Brain microvascular endothelial cell (primary cell): ENCODE measurements at regions not wholly inside any gene's neighbourhood (a gene's known extent, or its start where the extent isn't known, plus 50 kb on each side); places are given as distances from the start of the nearest gene placed in this dataset.

ENCODE experiments used
- DNase-seq: peaks from one replicate; pipeline ENCODE4 v3.0.0-alpha.2; 2020
- H3K27ac ChIP-seq: fragments of 250-450 bp; sonication (Bioruptor Pico); 2 replicates; pipeline ENCODE4 v1.5.1; 2020; ENCODE audit warnings: mild to moderate bottlenecking, moderate library complexity
- H3K27me3 ChIP-seq: fragments of 250-450 bp; sonication (Bioruptor Pico); replicated peaks from 2 replicates; pipeline ENCODE4 v1.5.1; 2020; ENCODE audit warnings: mild to moderate bottlenecking
- H3K36me3 ChIP-seq: fragments of 250-450 bp; sonication (Bioruptor Pico); replicated peaks from 2 replicates; pipeline ENCODE4 v1.5.1; 2020; ENCODE audit warnings: mild to moderate bottlenecking
- H3K4me3 ChIP-seq: 2 replicates; pipeline ENCODE4 v1.5.1; 2011; ENCODE audit warnings: low read depth, mild to moderate bottlenecking, control low read depth, low read length, moderate library complexity
- CTCF ChIP-seq: IDR thresholded peaks from 2 replicates; pipeline ENCODE4 v1.5.1; 2011; ENCODE audit warnings: low read depth, mild to moderate bottlenecking, moderate library complexity, low read length, control low read depth, inconsistent platforms; ENCODE audit errors: missing control alignments
- in situ Hi-C: cut with HindIII; loops from 2 replicates; pipeline ENCODE4 v1.10.0; 2017; ENCODE audit warnings: low sequenced_read_pairs, low pct_ligation_motif_present

- no peak for TF ChIP-seq CTCF
- Histone ChIP-seq H3K4me3 (no peak overlapping the region), H3K36me3 (no peaks in the 10 kb centered on the region), H3K27me3 (no peaks in the 10 kb centered on the region), H3K27ac (no peak overlapping the region)
- DNase-seq = no peak
- in situ Hi-C loops = no loop called here
Measured at GRCh38 chr5:58069846-58070245, 390.0 kb downstream of the PLK2 start.

- no peak for TF ChIP-seq CTCF
- no peak overlapping the region for H3K4me3 ChIP-seq
- no peaks in the 10 kb centered on the region for H3K27me3 ChIP-seq
- no peaks in the 10 kb centered on the region for H3K36me3 ChIP-seq
- H3K27ac ChIP-seq = no peak overlapping the region
- in situ Hi-C loops = no loop called here
- DNase-seq = no peak
Measured at GRCh38 chr5:58069016-58069705, 390.7 kb downstream of the PLK2 start.

- no peak for DNase-seq
- in situ Hi-C loops = no loop called here
- no peak overlapping the region for H3K4me3 ChIP-seq
- H3K36me3 ChIP-seq = no peaks in the 10 kb centered on the region
- no peak for TF ChIP-seq CTCF
- H3K27me3 ChIP-seq = no peaks in the 10 kb centered on the region
- no peak overlapping the region for H3K27ac ChIP-seq
Measured at GRCh38 chr5:58066557-58066956, 393.3 kb downstream of the PLK2 start.

GRCh38 chr5:58066076-58066475 is 393.8 kb downstream of the PLK2 start:
- in situ Hi-C loops = no loop called here
- Histone ChIP-seq H3K27me3 (no peaks in the 10 kb centered on the region), H3K4me3 (no peak overlapping the region), H3K36me3 (no peaks in the 10 kb centered on the region), H3K27ac (no peak overlapping the region)
- DNase-seq = no peak
- TF ChIP-seq CTCF = no peak

GRCh38 chr5:58064801-58065200 is 395.1 kb downstream of the PLK2 start:
- in situ Hi-C loops = no loop called here
- H3K27me3 ChIP-seq = no peaks in the 10 kb centered on the region
- H3K4me3 ChIP-seq = no peak overlapping the region
- H3K36me3 ChIP-seq = no peaks in the 10 kb centered on the region
- H3K27ac ChIP-seq = no peak overlapping the region
- no peak for DNase-seq
- no peak for TF ChIP-seq CTCF

- peak; percentile 23 for DNase-seq
- H3K4me3 ChIP-seq = no peak overlapping the region
- no peaks in the 10 kb centered on the region for H3K36me3 ChIP-seq
- no peak overlapping the region for H3K27ac ChIP-seq
- no peaks in the 10 kb centered on the region for H3K27me3 ChIP-seq
- in situ Hi-C loops = no loop called here
- TF ChIP-seq CTCF = no peak
Measured at GRCh38 chr5:58060996-58061395, 398.9 kb downstream of the PLK2 start.
